Fibroblast of mammary gland (primary cell): ENCODE measurements at regions not wholly inside any gene's neighbourhood (a gene's known extent, or its start where the extent isn't known, plus 50 kb on each side); places are given as distances from the start of the nearest gene placed in this dataset.

Source experiments
- DNase-seq: peaks from one replicate; pipeline ENCODE4 v3.0.0-alpha.2; 2010; ENCODE audit warnings: low read depth
- H3K4me3 ChIP-seq: 2 replicates; pipeline ENCODE4 v1.5.1; 2011; ENCODE audit warnings: low read depth, mild to moderate bottlenecking, low read length, moderate library complexity; ENCODE audit not compliant: control insufficient read depth
- TF ChIP-seq, protein P1 (sequence below): conservative IDR thresholded peaks from 2 replicates; pipeline ENCODE4 v1.5.1; 2011; ENCODE audit warnings: low read depth, low read length, inconsistent platforms; ENCODE audit not compliant: control insufficient read depth, insufficient read depth

GRCh38 chr10:74760086-74760979 is 66.1 kb upstream of the KAT6B start:
- no peak overlapping the region for H3K4me3 ChIP-seq
- DNase-seq = peak; percentile 18
- TF ChIP-seq, protein P1, sequence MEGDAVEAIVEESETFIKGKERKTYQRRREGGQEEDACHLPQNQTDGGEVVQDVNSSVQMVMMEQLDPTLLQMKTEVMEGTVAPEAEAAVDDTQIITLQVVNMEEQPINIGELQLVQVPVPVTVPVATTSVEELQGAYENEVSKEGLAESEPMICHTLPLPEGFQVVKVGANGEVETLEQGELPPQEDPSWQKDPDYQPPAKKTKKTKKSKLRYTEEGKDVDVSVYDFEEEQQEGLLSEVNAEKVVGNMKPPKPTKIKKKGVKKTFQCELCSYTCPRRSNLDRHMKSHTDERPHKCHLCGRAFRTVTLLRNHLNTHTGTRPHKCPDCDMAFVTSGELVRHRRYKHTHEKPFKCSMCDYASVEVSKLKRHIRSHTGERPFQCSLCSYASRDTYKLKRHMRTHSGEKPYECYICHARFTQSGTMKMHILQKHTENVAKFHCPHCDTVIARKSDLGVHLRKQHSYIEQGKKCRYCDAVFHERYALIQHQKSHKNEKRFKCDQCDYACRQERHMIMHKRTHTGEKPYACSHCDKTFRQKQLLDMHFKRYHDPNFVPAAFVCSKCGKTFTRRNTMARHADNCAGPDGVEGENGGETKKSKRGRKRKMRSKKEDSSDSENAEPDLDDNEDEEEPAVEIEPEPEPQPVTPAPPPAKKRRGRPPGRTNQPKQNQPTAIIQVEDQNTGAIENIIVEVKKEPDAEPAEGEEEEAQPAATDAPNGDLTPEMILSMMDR = no peak

- no peak overlapping the region for H3K4me3 ChIP-seq
- DNase-seq = no peak
- TF ChIP-seq, protein P1 = no peak
These were observed 62.3 kb upstream of the KAT6B start for GRCh38 chr10:74763934-74764591.

- TF ChIP-seq, protein P1 = no peak
- no peak for DNase-seq
- no peak overlapping the region for H3K4me3 ChIP-seq
These were observed 60.9 kb upstream of the KAT6B start for GRCh38 chr10:74765465-74765975.

DNA sequence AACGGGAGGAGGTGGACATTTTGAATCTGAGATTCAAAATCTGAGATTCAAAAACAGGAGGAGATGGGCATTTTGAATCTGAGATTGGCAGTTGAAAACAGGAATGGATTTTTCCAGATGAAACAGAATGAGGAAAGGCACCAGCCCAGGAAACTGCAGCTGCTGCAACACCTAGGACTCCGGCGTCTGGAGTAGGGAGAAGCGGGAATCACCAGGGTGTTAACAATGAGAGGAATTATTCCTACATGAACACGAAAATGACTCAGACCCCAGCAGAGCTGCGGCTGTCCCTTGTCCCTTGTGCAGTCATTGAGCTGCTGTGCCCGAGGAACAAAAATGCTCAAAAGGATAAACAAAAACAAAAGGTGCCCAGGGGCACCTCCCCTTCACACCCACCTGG is 59.9 kb upstream of the KAT6B start:
- no peak overlapping the region for H3K4me3 ChIP-seq
- TF ChIP-seq, protein P1 = no peak
- no peak for DNase-seq

- H3K4me3 ChIP-seq = no peak overlapping the region
- DNase-seq = no peak
- TF ChIP-seq, protein P1 = no peak
These were observed 56.0 kb upstream of the KAT6B start for GRCh38 chr10:74770400-74770799.

DNA sequence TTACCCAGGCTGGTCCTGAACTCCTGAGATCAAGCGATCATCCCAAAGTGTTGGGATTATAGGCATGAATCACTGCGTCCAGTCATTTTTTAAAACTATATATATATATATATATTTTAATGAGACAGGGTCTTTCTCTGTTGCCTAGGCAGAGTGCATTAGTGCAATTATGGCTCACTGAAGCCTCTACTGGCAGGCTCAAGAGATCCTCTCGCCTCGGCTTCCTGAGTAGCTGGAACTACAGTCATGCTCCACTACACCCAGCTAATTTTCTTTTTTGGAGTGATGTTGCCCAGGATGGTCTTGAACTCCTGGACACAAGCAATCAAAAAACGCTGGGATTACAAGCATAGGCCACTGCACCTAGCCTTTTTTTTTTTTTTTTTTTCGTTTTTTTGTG is 55.3 kb upstream of the KAT6B start:
- no peak overlapping the region for H3K4me3 ChIP-seq
- TF ChIP-seq, protein P1 = no peak
- no peak for DNase-seq
